Mesothelial cell of epicardium (in vitro differentiated cells): ENCODE measurements at regions not wholly inside any gene's neighbourhood (a gene's known extent, or its start where the extent isn't known, plus 50 kb on each side); places are given as distances from the start of the nearest gene placed in this dataset.

Source experiments
- DNase-seq, 2 experiments: peaks; one replicate each; pipeline ENCODE4 v3.0.0; 2021; ENCODE audit warnings: low spot score in 2 of 2; ENCODE audit not compliant: unreplicated experiment in 2 of 2
- H3K27ac Mint-ChIP-seq: 2 replicates; pipeline ENCODE4 v1.8.0; 2021; ENCODE audit warnings: mixed read lengths
- H3K27me3 Mint-ChIP-seq: 2 replicates; pipeline ENCODE4 v1.8.0; 2021; ENCODE audit warnings: low read depth, mixed read lengths
- H3K36me3 Mint-ChIP-seq: 2 replicates; pipeline ENCODE4 v1.8.0; 2021; ENCODE audit warnings: mixed read lengths
- H3K4me1 Mint-ChIP-seq: 2 replicates; pipeline ENCODE4 v1.8.0; 2021; ENCODE audit warnings: mixed read lengths
- H3K4me3 Mint-ChIP-seq: 2 replicates; pipeline ENCODE4 v1.8.0; 2021; ENCODE audit warnings: mild to moderate bottlenecking, moderate library complexity, mixed read lengths
- H3K9me3 Mint-ChIP-seq: 2 replicates; pipeline ENCODE4 v1.8.0; 2021; ENCODE audit warnings: mixed read lengths
- CTCF ChIP-seq: fragments of 200-600 bp; sonication (generic); IDR thresholded peaks from one replicate; pipeline ENCODE4 v1.5.0; 2021; ENCODE audit warnings: antibody characterized with exemption; ENCODE audit not compliant: unreplicated experiment

- H3K27ac Mint-ChIP-seq, result peak overlapping the region; percentile 57
- H3K27me3 Mint-ChIP-seq, result peaks cover 19% of the 10 kb centered on the region
- TF ChIP-seq CTCF, result no peak
- no peaks in the 10 kb centered on the region for H3K9me3 Mint-ChIP-seq
- H3K36me3 Mint-ChIP-seq, result no peaks in the 10 kb centered on the region
- peaks cover 20% of the 10 kb centered on the region for H3K4me1 Mint-ChIP-seq
- no peak overlapping the region for H3K4me3 Mint-ChIP-seq
- DNase-seq, result peak in 1 of 2 experiments; percentile 43
Observed at GRCh38 chr10:112082120-112082519, 101.4 kb downstream of the GPAM start.

GRCh38 chr10:112083472-112083871 lies 100.1 kb downstream of the GPAM start:
- peaks cover 20% of the 10 kb centered on the region for H3K4me1 Mint-ChIP-seq
- no peak for TF ChIP-seq CTCF
- no peaks in the 10 kb centered on the region for H3K36me3 Mint-ChIP-seq
- no peak overlapping the region for H3K4me3 Mint-ChIP-seq
- H3K9me3 Mint-ChIP-seq, result no peaks in the 10 kb centered on the region
- peak overlapping the region; percentile 62 for H3K27ac Mint-ChIP-seq
- no peak for DNase-seq
- H3K27me3 Mint-ChIP-seq, result peaks cover 24% of the 10 kb centered on the region

GRCh38 chr10:112087953-112088456 lies 95.6 kb downstream of the GPAM start:
- no peak overlapping the region for H3K4me3 Mint-ChIP-seq
- no peaks in the 10 kb centered on the region for H3K36me3 Mint-ChIP-seq
- H3K4me1 Mint-ChIP-seq, result peaks cover 6% of the 10 kb centered on the region
- H3K27me3 Mint-ChIP-seq, result peaks cover 24% of the 10 kb centered on the region
- DNase-seq, result no peak
- no peak overlapping the region for H3K27ac Mint-ChIP-seq
- no peaks in the 10 kb centered on the region for H3K9me3 Mint-ChIP-seq
- TF ChIP-seq CTCF, result no peak

- no peaks in the 10 kb centered on the region for H3K4me1 Mint-ChIP-seq
- H3K27ac Mint-ChIP-seq, result no peak overlapping the region
- peaks cover 30% of the 10 kb centered on the region for H3K27me3 Mint-ChIP-seq
- no peaks in the 10 kb centered on the region for H3K9me3 Mint-ChIP-seq
- H3K4me3 Mint-ChIP-seq, result no peak overlapping the region
- no peak for TF ChIP-seq CTCF
- no peak for DNase-seq
- no peaks in the 10 kb centered on the region for H3K36me3 Mint-ChIP-seq
Observed at GRCh38 chr10:112091703-112092102, 91.9 kb downstream of the GPAM start.

GRCh38 chr10:112092519-112092918 lies 91.0 kb downstream of the GPAM start:
- TF ChIP-seq CTCF, result no peak
- DNase-seq, result no peak
- Mint-ChIP-seq H3K27ac (no peak overlapping the region), H3K4me3 (no peak overlapping the region), H3K9me3 (no peaks in the 10 kb centered on the region), H3K27me3 (peaks cover 25% of the 10 kb centered on the region), H3K4me1 (no peaks in the 10 kb centered on the region), H3K36me3 (no peaks in the 10 kb centered on the region)

GRCh38 chr10:112094984-112095383 lies 88.6 kb downstream of the GPAM start:
- H3K9me3 Mint-ChIP-seq, result no peaks in the 10 kb centered on the region
- H3K36me3 Mint-ChIP-seq, result no peaks in the 10 kb centered on the region
- no peak overlapping the region for H3K27ac Mint-ChIP-seq
- peaks cover 17% of the 10 kb centered on the region for H3K27me3 Mint-ChIP-seq
- TF ChIP-seq CTCF, result no peak
- no peaks in the 10 kb centered on the region for H3K4me1 Mint-ChIP-seq
- no peak overlapping the region for H3K4me3 Mint-ChIP-seq
- no peak for DNase-seq
